ENCODE measurements at regions not wholly inside any gene's neighbourhood (a gene's known extent, or its start where the extent isn't known, plus 50 kb on each side); places are given as distances from the start of the nearest gene placed in this dataset.
"Not testable (repeated sequence)": the region's sequence is repeated elsewhere in the genome, so short reads cannot be mapped to it uniquely, and the experiment has no call there.

- 65 to 77% methylated on average over 3 to 4 of the region's 4 CpGs for WGBS, 2 donors (ENCODE audit: low coverage in 1 of 2)
- no peaks in the 10 kb centered on the region for H3K9me3 ChIP-seq
- H3K4me3 ChIP-seq, result no peak overlapping the region
- no peaks in the 10 kb centered on the region for H3K27me3 ChIP-seq
- no peak for DNase-seq
- in situ Hi-C loops (cut with MboI; ENCODE audit: low pct_ligation_motif_present in 1 of 4, low pct_unique_long_range_greater_than_20kb in 1 of 4, low sequenced_read_pairs in 3 of 4), result no loop called here
- H3K27ac ChIP-seq, result no peak overlapping the region
- H3K36me3 ChIP-seq, result no peaks in the 10 kb centered on the region
- no peaks in the 10 kb centered on the region for H3K4me1 ChIP-seq
- intact Hi-C loops (cut with DNase I; ENCODE audit: low total_unique reads), result no loop called here
- no peak for TF ChIP-seq POLR2AphosphoS5 (IDR thresholded peaks at IDR 0.05)
- TF ChIP-seq, protein P1, sequence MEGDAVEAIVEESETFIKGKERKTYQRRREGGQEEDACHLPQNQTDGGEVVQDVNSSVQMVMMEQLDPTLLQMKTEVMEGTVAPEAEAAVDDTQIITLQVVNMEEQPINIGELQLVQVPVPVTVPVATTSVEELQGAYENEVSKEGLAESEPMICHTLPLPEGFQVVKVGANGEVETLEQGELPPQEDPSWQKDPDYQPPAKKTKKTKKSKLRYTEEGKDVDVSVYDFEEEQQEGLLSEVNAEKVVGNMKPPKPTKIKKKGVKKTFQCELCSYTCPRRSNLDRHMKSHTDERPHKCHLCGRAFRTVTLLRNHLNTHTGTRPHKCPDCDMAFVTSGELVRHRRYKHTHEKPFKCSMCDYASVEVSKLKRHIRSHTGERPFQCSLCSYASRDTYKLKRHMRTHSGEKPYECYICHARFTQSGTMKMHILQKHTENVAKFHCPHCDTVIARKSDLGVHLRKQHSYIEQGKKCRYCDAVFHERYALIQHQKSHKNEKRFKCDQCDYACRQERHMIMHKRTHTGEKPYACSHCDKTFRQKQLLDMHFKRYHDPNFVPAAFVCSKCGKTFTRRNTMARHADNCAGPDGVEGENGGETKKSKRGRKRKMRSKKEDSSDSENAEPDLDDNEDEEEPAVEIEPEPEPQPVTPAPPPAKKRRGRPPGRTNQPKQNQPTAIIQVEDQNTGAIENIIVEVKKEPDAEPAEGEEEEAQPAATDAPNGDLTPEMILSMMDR (IDR thresholded peaks at IDR 0.05), result no peak
- TF ChIP-seq POLR2A (IDR thresholded peaks at IDR 0.05), result no peak
- no peak for TF ChIP-seq EP300 (IDR thresholded peaks at IDR 0.05; ENCODE audit: low read depth)
Observed at GRCh38 chr14:22105624-22106006, 432.0 kb upstream of the OR4E1 start.

DNA sequence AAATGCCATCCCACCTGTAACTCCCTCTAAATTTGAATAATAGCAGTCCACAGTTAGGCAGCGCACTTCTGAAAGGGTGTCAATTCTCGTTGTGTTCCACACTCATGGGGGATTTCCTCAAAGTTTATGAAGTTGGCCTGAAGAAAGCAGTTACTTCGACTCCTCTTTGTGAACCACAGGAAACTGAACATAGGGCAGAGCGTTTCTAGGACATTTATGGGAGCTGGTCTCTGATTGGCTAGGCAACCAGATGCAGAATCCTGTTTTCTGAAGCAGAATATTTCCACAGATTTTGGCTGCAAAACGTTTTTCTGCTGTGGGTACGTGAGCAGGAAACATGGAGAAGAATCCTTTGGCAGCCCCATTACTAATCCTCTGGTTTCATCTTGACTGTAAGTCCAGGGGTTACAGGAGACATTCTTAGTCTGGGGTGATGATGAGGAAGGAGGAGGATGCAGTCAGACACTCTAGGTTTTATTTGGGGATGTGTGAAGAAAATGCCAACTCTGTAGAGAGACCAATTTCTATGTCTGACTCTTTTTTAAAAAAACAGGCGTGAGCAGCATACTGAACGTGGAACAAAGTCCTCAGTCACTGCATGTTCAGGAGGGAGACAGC lies 431.5 kb upstream of the OR4E1 start:
- DNase-seq, result no peak
- H3K4me3 ChIP-seq, result no peak overlapping the region
- H3K4me1 ChIP-seq, result no peaks in the 10 kb centered on the region
- no peaks in the 10 kb centered on the region for H3K9me3 ChIP-seq
- no peak overlapping the region for H3K27ac ChIP-seq
- intact Hi-C loops (cut with DNase I; ENCODE audit: low total_unique reads), result no loop called here
- no peaks in the 10 kb centered on the region for H3K27me3 ChIP-seq
- no peaks in the 10 kb centered on the region for H3K36me3 ChIP-seq
- no peak for TF ChIP-seq EP300 (IDR thresholded peaks at IDR 0.05; ENCODE audit: low read depth)
- TF ChIP-seq, protein P1 (IDR thresholded peaks at IDR 0.05), result no peak
- TF ChIP-seq POLR2AphosphoS5 (IDR thresholded peaks at IDR 0.05), result no peak
- no peak for TF ChIP-seq POLR2A (IDR thresholded peaks at IDR 0.05)
- in situ Hi-C loops (cut with MboI; ENCODE audit: low pct_ligation_motif_present in 1 of 4, low pct_unique_long_range_greater_than_20kb in 1 of 4, low sequenced_read_pairs in 3 of 4), result no loop called here
- 40 to 57% methylated on average over 4 to 8 of the region's 8 CpGs for WGBS, 2 donors (ENCODE audit: low coverage in 1 of 2)

GRCh38 chr14:22100764-22101120 lies 427.1 kb upstream of the OR4E1 start:
- H3K9me3 ChIP-seq, result not testable (repeated sequence)

GRCh38 chr14:22099942-22100763 lies 426.5 kb upstream of the OR4E1 start:
- no peak overlapping the region for H3K27ac ChIP-seq
- H3K4me3 ChIP-seq, result no peak overlapping the region
- 37 to 50% methylated on average over 8 to 11 of the region's 11 CpGs for WGBS, 2 donors (ENCODE audit: low coverage in 1 of 2)
- no peak for TF ChIP-seq POLR2A (IDR thresholded peaks at IDR 0.05)
- TF ChIP-seq, protein P1 (IDR thresholded peaks at IDR 0.05), result peak; percentile 39 to 63 (median 48)
- no peak for TF ChIP-seq POLR2AphosphoS5 (IDR thresholded peaks at IDR 0.05)
- TF ChIP-seq EP300 (IDR thresholded peaks at IDR 0.05; ENCODE audit: low read depth), result no peak
- DNase-seq, result peak; percentile 58
- no peaks in the 10 kb centered on the region for H3K27me3 ChIP-seq
- no peaks in the 10 kb centered on the region for H3K9me3 ChIP-seq
- intact Hi-C loops (cut with DNase I; ENCODE audit: low total_unique reads) (no loop called here), in situ Hi-C loops (cut with MboI; ENCODE audit: low pct_ligation_motif_present in 1 of 4, low pct_unique_long_range_greater_than_20kb in 1 of 4, low sequenced_read_pairs in 3 of 4) (no loop called here)
- H3K4me1 ChIP-seq, result peaks cover 0 to 19% (median 0%) of the 10 kb centered on the region in 4 donors
- H3K36me3 ChIP-seq, result no peaks in the 10 kb centered on the region

More at GRCh38 chr14:22100764-22101120, 427.1 kb upstream of the OR4E1 start:
- intact Hi-C loops (cut with DNase I; ENCODE audit: low total_unique reads); H3K4me3 ChIP-seq; H3K27ac ChIP-seq; in situ Hi-C loops (cut with MboI; ENCODE audit: low pct_ligation_motif_present in 1 of 4, low pct_unique_long_range_greater_than_20kb in 1 of 4, low sequenced_read_pairs in 3 of 4); H3K36me3 ChIP-seq; DNase-seq; H3K27me3 ChIP-seq: not testable (repeated sequence)
- 93 to 97% methylated on average over 13 of the region's 13 CpGs for WGBS, 2 donors (ENCODE audit: low coverage in 1 of 2)
- H3K4me1 ChIP-seq, result peaks cover 0 to 15% (median 0%) of the 10 kb centered on the region in 4 donors
